ENCODE measurements at regions not wholly inside any gene's neighbourhood (a gene's known extent, or its start where the extent isn't known, plus 50 kb on each side); places are given as distances from the start of the nearest gene placed in this dataset.

DNA sequence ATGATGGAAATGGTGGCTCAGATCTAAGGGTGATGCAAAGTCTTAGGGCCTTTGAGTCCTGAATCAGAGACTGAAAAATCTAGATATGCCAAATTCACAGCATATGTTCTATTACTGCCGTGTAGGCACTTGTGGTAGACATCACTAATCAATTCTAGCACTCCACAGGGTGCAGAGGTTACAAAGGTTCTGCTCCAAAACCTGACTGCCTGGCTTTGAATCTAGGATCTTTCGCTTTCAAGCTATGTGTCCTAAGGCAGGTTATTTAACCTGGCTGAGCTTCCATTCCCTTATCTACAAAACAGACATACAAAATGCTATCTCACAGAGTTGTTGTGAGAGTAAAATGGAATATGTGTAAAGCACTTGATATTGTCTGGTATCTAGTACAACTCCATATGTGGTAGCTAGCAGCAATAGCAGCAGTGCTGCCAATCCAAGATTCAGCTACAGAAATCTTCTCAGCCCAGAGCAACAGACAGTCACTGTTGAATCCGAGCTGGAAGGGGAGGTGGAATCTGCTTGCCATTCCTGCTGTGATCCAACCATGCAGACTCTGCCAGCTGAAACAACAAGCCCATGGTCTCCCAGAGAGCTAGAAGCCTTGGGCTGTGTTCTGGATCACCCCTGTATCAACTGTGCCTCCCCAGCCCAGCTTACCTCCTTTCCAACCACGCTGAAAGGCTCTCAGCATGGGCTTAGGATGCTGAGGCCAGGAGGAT, 206.9 kb downstream of the TFAP2C start:
- no peaks in the 10 kb centered on the region for H3K36me3 Mint-ChIP-seq (ENCODE audit: low read depth)

DNA sequence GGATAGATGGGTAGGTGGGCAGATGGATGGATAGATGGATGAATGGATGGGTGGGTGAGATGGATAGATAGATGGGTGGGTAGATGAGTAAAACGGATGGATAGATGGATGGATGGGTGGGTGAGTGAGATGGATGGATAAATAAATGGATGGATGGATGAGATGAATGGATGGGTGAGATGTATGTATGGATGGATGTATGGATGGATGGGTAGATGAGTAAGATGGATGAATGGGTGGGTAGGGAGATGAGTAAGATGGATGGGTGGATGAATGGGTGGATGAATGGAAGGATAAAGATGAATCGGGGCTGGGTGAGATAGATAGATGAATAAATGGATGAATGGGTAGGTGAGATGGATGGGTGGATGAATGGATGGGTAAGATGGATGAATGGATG, 210.1 kb downstream of the TFAP2C start:
- H3K4me3 Mint-ChIP-seq = no peak overlapping the region
- ATAC-seq = no peak
- no peak overlapping the region for H3K27ac Mint-ChIP-seq
- H3K27me3 Mint-ChIP-seq = no peaks in the 10 kb centered on the region
- H3K4me1 Mint-ChIP-seq = no peaks in the 10 kb centered on the region
- no peaks in the 10 kb centered on the region for H3K9me3 Mint-ChIP-seq
- no peaks in the 10 kb centered on the region for H3K36me3 Mint-ChIP-seq (ENCODE audit: low read depth)
- DNase-seq = no peak

More for the DNA sequence above, 206.9 kb downstream of the TFAP2C start:
- Mint-ChIP-seq H3K27me3 (peaks cover 5% of the 10 kb centered on the region), H3K9me3 (no peaks in the 10 kb centered on the region), H3K4me1 (no peaks in the 10 kb centered on the region), H3K27ac (no peak overlapping the region), H3K4me3 (no peak overlapping the region)
- no peak for ATAC-seq
- no peak for DNase-seq

DNA sequence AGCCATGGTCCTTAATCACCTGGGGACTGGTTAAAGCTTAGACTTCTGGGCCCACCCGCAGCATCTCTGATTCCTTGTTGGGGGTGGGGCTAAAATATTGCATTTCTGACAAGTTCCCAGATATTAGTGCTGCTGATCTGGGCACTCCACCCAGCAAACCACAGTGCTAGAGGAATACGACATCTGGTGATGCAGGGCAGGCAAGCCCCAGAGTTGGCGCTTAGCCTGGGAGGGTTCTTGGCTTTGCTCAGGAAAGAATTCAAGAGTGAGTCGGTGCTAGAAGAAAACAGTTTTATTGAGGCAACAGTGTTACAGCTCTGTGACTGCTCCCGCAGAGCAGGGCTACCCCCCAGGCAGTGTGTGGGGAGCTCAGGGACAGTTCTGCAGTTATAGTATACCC, 210.7 kb downstream of the TFAP2C start:
- Mint-ChIP-seq H3K4me3 (no peak overlapping the region), H3K4me1 (no peaks in the 10 kb centered on the region), H3K27me3 (no peaks in the 10 kb centered on the region), H3K36me3 (ENCODE audit: low read depth) (no peaks in the 10 kb centered on the region), H3K9me3 (peaks cover 4% of the 10 kb centered on the region), H3K27ac (no peak overlapping the region)
- DNase-seq (no peak), ATAC-seq (no peak)

DNA sequence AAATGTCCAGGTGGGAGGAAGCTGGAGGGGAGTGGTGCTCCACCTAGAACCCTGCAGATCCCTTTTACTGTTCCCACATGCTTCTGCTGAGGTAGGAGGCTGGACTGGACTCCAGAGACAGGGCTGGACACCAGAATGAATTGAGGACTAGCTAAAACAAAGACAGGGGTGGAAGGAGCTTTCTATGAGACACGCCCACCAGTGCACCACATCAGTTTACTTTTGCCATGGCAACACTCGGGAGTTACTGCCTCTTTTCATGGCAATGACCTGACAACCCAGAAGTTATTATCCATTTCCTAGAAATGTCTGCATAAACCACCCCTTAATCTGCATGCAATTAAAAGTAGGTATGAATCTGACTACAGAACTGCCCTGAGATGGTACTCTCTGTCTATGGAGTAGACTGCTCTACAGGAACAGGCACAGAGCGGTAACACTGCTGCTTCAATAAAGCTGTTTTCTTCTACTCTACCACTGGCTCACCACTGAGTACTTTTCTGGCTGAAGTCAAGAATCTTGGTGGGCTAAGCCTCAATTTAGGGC, 211.7 kb downstream of the TFAP2C start:
- Mint-ChIP-seq H3K36me3 (ENCODE audit: low read depth) (no peaks in the 10 kb centered on the region), H3K27me3 (no peaks in the 10 kb centered on the region), H3K4me3 (no peak overlapping the region), H3K27ac (no peak overlapping the region), H3K9me3 (peaks cover 4% of the 10 kb centered on the region), H3K4me1 (no peaks in the 10 kb centered on the region)
- DNase-seq (no peak), ATAC-seq (no peak)

DNA sequence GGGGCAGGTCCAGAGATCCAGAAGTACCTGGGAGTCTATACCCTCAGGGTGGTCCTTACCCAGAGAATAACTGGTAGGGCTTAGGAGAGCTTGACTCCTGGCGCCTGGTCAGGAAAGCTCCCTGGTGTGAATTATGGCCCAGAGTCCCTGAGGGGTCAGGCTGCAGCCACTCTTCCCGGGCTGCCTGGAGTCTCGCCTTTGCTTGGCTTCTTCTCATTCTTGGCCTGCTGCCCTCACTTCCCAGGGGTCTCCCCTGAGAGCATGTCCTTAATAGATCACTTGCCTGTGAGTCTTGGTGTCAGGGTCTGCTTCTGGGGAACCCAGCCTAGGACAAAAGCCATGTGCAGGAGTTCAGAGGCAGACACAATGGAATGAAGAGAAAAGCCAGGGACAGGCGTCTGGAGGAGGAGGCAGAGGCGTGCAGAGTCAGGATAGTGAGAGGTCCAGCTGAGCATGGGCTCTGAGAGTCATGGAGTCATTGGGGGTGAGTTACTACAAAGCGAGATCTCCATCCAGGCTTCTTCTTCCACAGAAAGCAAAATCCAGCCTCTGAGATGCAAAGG, 212.3 kb downstream of the TFAP2C start:
- no peak for DNase-seq
- no peak for ATAC-seq
- Mint-ChIP-seq H3K9me3 (peaks cover 4% of the 10 kb centered on the region), H3K4me3 (no peak overlapping the region), H3K27me3 (no peaks in the 10 kb centered on the region), H3K27ac (no peak overlapping the region), H3K4me1 (no peaks in the 10 kb centered on the region), H3K36me3 (ENCODE audit: low read depth) (no peaks in the 10 kb centered on the region)

DNA sequence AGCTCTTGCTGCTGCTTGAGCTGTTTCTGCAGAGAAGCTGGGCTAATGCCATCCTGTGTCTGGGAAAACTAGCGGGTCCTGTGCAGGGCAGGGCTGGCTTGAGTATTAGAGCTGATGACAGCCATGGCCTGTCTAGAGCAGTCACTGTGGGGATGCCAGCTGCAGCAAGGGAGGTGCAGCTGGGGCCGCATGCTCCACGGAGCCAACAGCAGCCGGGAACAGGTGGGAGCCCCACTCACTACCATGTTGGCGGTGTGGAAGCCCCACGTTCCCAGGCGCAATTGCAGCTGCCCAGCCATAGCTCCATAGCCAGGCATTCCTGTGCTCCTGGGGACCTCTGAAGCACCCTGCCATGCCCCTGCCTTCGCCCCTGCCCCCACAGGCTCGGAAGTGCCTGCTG, 212.9 kb downstream of the TFAP2C start:
- Mint-ChIP-seq H3K27ac (no peak overlapping the region), H3K4me3 (no peak overlapping the region), H3K27me3 (no peaks in the 10 kb centered on the region), H3K9me3 (peaks cover 4% of the 10 kb centered on the region), H3K4me1 (no peaks in the 10 kb centered on the region), H3K36me3 (ENCODE audit: low read depth) (no peaks in the 10 kb centered on the region)
- DNase-seq (no peak), ATAC-seq (no peak)

GRCh38 chr20:56843386-56843785, 214.3 kb downstream of the TFAP2C start:
- Mint-ChIP-seq H3K36me3 (ENCODE audit: low read depth) (no peaks in the 10 kb centered on the region), H3K27ac (no peak overlapping the region), H3K4me3 (no peak overlapping the region), H3K4me1 (no peaks in the 10 kb centered on the region), H3K27me3 (no peaks in the 10 kb centered on the region), H3K9me3 (peaks cover 4% of the 10 kb centered on the region)
- DNase-seq = no peak
- no peak for ATAC-seq

GRCh38 chr20:56843817-56844216, 214.7 kb downstream of the TFAP2C start:
- no peak for DNase-seq
- Mint-ChIP-seq H3K9me3 (peaks cover 4% of the 10 kb centered on the region), H3K4me1 (no peaks in the 10 kb centered on the region), H3K27me3 (no peaks in the 10 kb centered on the region), H3K27ac (no peak overlapping the region), H3K36me3 (ENCODE audit: low read depth) (no peaks in the 10 kb centered on the region), H3K4me3 (no peak overlapping the region)
- no peak for ATAC-seq

- no peaks in the 10 kb centered on the region for H3K36me3 Mint-ChIP-seq (ENCODE audit: low read depth)
- no peak for ATAC-seq
- H3K27me3 Mint-ChIP-seq = no peaks in the 10 kb centered on the region
Measured at GRCh38 chr20:56845546-56846086, 216.5 kb downstream of the TFAP2C start.

GRCh38 chr20:56848561-56848960, 219.5 kb downstream of the TFAP2C start:
- DNase-seq (no peak), ATAC-seq (no peak)
- Mint-ChIP-seq H3K4me1 (no peaks in the 10 kb centered on the region), H3K4me3 (no peak overlapping the region), H3K27ac (no peak overlapping the region), H3K9me3 (peaks cover 4% of the 10 kb centered on the region), H3K27me3 (no peaks in the 10 kb centered on the region), H3K36me3 (ENCODE audit: low read depth) (no peaks in the 10 kb centered on the region)

More at GRCh38 chr20:56845546-56846086, 216.5 kb downstream of the TFAP2C start:
- Mint-ChIP-seq H3K9me3 (peaks cover 4% of the 10 kb centered on the region), H3K27ac (no peak overlapping the region), H3K4me1 (no peaks in the 10 kb centered on the region), H3K4me3 (no peak overlapping the region)
- no peak for DNase-seq

DNA sequence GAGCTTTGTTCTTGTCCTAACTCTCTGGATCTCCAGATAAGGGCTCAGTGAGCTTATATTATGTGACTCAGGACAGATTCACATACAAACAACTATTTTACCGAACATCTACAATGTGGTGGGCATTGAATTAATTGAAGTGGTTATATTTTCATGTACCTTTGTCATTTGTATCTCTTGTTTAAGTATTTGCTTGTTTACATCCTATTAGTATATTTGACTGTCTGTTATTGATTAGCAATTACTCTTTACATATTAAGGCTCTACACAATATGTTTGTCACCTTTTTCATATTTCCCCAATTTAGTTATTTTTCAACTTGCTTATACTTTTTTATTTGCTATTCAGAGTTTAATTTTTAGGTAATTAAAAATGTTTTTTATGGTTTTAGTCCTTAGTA, 222.4 kb downstream of the TFAP2C start:
- ATAC-seq (no peak), DNase-seq (no peak)
- no peaks in the 10 kb centered on the region for H3K27me3 Mint-ChIP-seq
- H3K27ac Mint-ChIP-seq = no peak overlapping the region
- no peak overlapping the region for H3K4me3 Mint-ChIP-seq
- no peaks in the 10 kb centered on the region for H3K9me3 Mint-ChIP-seq
- no peaks in the 10 kb centered on the region for H3K4me1 Mint-ChIP-seq
- H3K36me3 Mint-ChIP-seq (ENCODE audit: low read depth) = no peaks in the 10 kb centered on the region

DNA sequence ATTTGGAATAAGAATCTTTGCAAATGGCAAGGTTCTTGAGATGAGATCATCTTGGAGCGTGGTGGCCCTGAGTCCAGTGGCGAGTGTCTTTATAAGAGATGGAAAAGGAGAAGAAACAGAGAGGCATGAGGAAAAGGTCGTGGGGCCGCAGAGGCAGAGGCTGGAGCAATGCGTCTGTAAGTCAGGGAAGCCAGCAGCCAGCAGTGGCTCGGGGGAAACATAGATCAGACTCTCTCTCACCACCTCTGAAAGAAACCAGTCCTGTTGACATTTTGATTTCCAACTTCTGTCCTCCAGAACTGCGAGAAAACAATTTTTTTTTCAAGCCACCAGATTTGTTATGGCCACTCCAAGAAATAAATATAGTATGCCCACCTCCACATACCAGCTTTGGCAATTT, 226.6 kb downstream of the TFAP2C start:
- DNase-seq = no peak
- no peaks in the 10 kb centered on the region for H3K9me3 Mint-ChIP-seq
- H3K4me1 Mint-ChIP-seq = no peaks in the 10 kb centered on the region
- no peak overlapping the region for H3K4me3 Mint-ChIP-seq
- H3K36me3 Mint-ChIP-seq (ENCODE audit: low read depth) = no peaks in the 10 kb centered on the region
- no peak for ATAC-seq
- H3K27ac Mint-ChIP-seq = no peak overlapping the region
- H3K27me3 Mint-ChIP-seq = peaks cover 11% of the 10 kb centered on the region

- H3K36me3 Mint-ChIP-seq (ENCODE audit: low read depth) = no peaks in the 10 kb centered on the region
- H3K9me3 Mint-ChIP-seq = no peaks in the 10 kb centered on the region
- DNase-seq (no peak), ATAC-seq (no peak)
- no peak overlapping the region for H3K27ac Mint-ChIP-seq
- no peak overlapping the region for H3K4me3 Mint-ChIP-seq
- peaks cover 12% of the 10 kb centered on the region for H3K27me3 Mint-ChIP-seq
- no peaks in the 10 kb centered on the region for H3K4me1 Mint-ChIP-seq
Measured at GRCh38 chr20:56857950-56858349, 228.8 kb downstream of the TFAP2C start.

GRCh38 chr20:56859039-56859800, 230.1 kb downstream of the TFAP2C start:
- DNase-seq = no peak
- Mint-ChIP-seq H3K9me3 (no peaks in the 10 kb centered on the region), H3K27me3 (peaks cover 15% of the 10 kb centered on the region), H3K4me1 (no peaks in the 10 kb centered on the region), H3K4me3 (no peak overlapping the region), H3K36me3 (ENCODE audit: low read depth) (no peaks in the 10 kb centered on the region), H3K27ac (no peak overlapping the region)
- no peak for ATAC-seq

Measured in activated naive CD8-positive, alpha-beta T cell treated with anti-CD3 and anti-CD28 coated beads, Interleukin-2, amount 50 U/mL, for 24 hours (primary cell).